OCI-LY3 (cell line): ENCODE measurements at regions not wholly inside any gene's neighbourhood (a gene's known extent, or its start where the extent isn't known, plus 50 kb on each side); places are given as distances from the start of the nearest gene placed in this dataset.

Experiments
- H2AFZ ChIP-seq: fragments of 200-600, 300-600 bp; shearing (Covaris generic); 2 replicates; pipeline ENCODE4 v1.6.0; 2014; ENCODE audit warnings: antibody characterized with exemption, low read depth, low read length
- H3K27ac ChIP-seq: fragments of 200-600, 300-600 bp; sonication (generic); 2 replicates; pipeline ENCODE4 v1.5.1; 2014; ENCODE audit warnings: mild to moderate bottlenecking, low read length, moderate library complexity, mixed read lengths
- H3K27me3 ChIP-seq: fragments of 200-600, 300-600 bp; sonication (generic); 2 replicates; pipeline ENCODE4 v1.6.1; 2014; ENCODE audit warnings: low read depth, low read length, mixed read lengths
- H3K36me3 ChIP-seq: fragments of 200-600, 300-600 bp; sonication (generic); replicated peaks from 2 replicates; pipeline ENCODE3; 2014; ENCODE audit warnings: low read depth, low read length, mixed read lengths
- H3K4me1 ChIP-seq: fragments of 300-600, 200-600 bp; sonication (generic); 2 replicates; pipeline ENCODE4 v1.6.1; 2014; ENCODE audit warnings: low read length, mixed read lengths
- H3K4me2 ChIP-seq: fragments of 200-600, 300-600 bp; sonication (generic); 2 replicates; pipeline ENCODE4 v1.6.1; 2014; ENCODE audit warnings: low read length, mixed read lengths
- H3K4me3 ChIP-seq: fragments of 300-600, 200-600 bp; sonication (generic); 2 replicates; pipeline ENCODE4 v1.5.1; 2014; ENCODE audit warnings: antibody characterized with exemption, mild to moderate bottlenecking, low read length, moderate library complexity
- H3K79me2 ChIP-seq: fragments of 300-600, 200-600 bp; shearing (Covaris generic); 2 replicates; pipeline ENCODE4 v1.6.1; 2014; ENCODE audit warnings: mild to moderate bottlenecking, low read length, mixed read lengths
- H3K9ac ChIP-seq: fragments of 300-600, 200-600 bp; shearing (Covaris generic); 2 replicates; pipeline ENCODE4 v1.6.0; 2014; ENCODE audit warnings: mild to moderate bottlenecking, low read length, moderate library complexity
- H3K9me3 ChIP-seq: fragments of 200-600, 300-600 bp; shearing (Covaris generic); 2 replicates; pipeline ENCODE4 v1.6.1; 2014; ENCODE audit warnings: low read length, mixed read lengths; ENCODE audit not compliant: insufficient read depth
- H4K20me1 ChIP-seq: fragments of 200-600, 300-600 bp; sonication (generic); 2 replicates; pipeline ENCODE4 v1.6.1; 2016; ENCODE audit warnings: low read length, mixed read lengths; ENCODE audit not compliant: insufficient read depth
- CTCF ChIP-seq: fragments of 200-600, 300-600 bp; sonication (generic); IDR thresholded peaks from 2 replicates; pipeline ENCODE4 v1.5.1; 2014; ENCODE audit warnings: antibody characterized with exemption, low read length, low read depth
- EZH2phosphoT487 ChIP-seq: fragments of 200-600 bp; shearing (Covaris generic); IDR thresholded peaks from 2 replicates; pipeline ENCODE4 v1.6.1; 2018; ENCODE audit warnings: antibody characterized with exemption, mixed run types, low read depth

GRCh38 chr4:10873809-10874208, 189.2 kb upstream of the CLNK start:
- Histone ChIP-seq H3K4me1 (no peaks in the 10 kb centered on the region), H3K9me3 (no peaks in the 10 kb centered on the region), H3K4me2 (no peak overlapping the region), H3K4me3 (no peak overlapping the region), H2AFZ (no peak overlapping the region), H3K79me2 (no peaks in the 10 kb centered on the region), H3K27me3 (no peaks in the 10 kb centered on the region), H3K9ac (no peak overlapping the region), H3K36me3 (no peaks in the 10 kb centered on the region), H3K27ac (no peak overlapping the region), H4K20me1 (no peaks in the 10 kb centered on the region)
- no peak for TF ChIP-seq EZH2phosphoT487
- TF ChIP-seq CTCF = no peak

- Histone ChIP-seq H3K27me3 (no peaks in the 10 kb centered on the region), H3K36me3 (no peaks in the 10 kb centered on the region), H3K9ac (no peak overlapping the region), H3K79me2 (no peaks in the 10 kb centered on the region), H3K9me3 (no peaks in the 10 kb centered on the region), H4K20me1 (no peaks in the 10 kb centered on the region), H3K4me1 (no peaks in the 10 kb centered on the region), H3K27ac (no peak overlapping the region), H3K4me3 (no peak overlapping the region), H2AFZ (no peak overlapping the region), H3K4me2 (no peak overlapping the region)
- TF ChIP-seq CTCF (no peak), EZH2phosphoT487 (no peak)
Observed at GRCh38 chr4:10872833-10873517, 188.4 kb upstream of the CLNK start.

GRCh38 chr4:10866666-10867065, 182.1 kb upstream of the CLNK start:
- Histone ChIP-seq H3K4me3 (no peak overlapping the region), H3K9me3 (no peaks in the 10 kb centered on the region), H3K4me2 (no peak overlapping the region), H4K20me1 (no peaks in the 10 kb centered on the region), H3K9ac (no peak overlapping the region), H3K36me3 (no peaks in the 10 kb centered on the region), H3K27ac (no peak overlapping the region), H3K79me2 (no peaks in the 10 kb centered on the region), H3K27me3 (no peaks in the 10 kb centered on the region), H2AFZ (no peak overlapping the region), H3K4me1 (no peaks in the 10 kb centered on the region)
- TF ChIP-seq EZH2phosphoT487 = no peak
- no peak for TF ChIP-seq CTCF

GRCh38 chr4:10861036-10861435, 176.5 kb upstream of the CLNK start:
- H3K27ac ChIP-seq = no peak overlapping the region

More at GRCh38 chr4:10861036-10861435, 176.5 kb upstream of the CLNK start:
- TF ChIP-seq EZH2phosphoT487 (no peak), CTCF (no peak)
- Histone ChIP-seq H3K9ac (no peak overlapping the region), H3K36me3 (no peaks in the 10 kb centered on the region), H2AFZ (no peak overlapping the region), H3K27me3 (no peaks in the 10 kb centered on the region), H4K20me1 (no peaks in the 10 kb centered on the region), H3K79me2 (no peaks in the 10 kb centered on the region), H3K4me2 (no peak overlapping the region), H3K4me3 (no peak overlapping the region), H3K9me3 (peaks cover 6% of the 10 kb centered on the region), H3K4me1 (no peaks in the 10 kb centered on the region)
